CD4-positive, alpha-beta T cell (primary cell): ENCODE measurements at regions not wholly inside any gene's neighbourhood (a gene's known extent, or its start where the extent isn't known, plus 50 kb on each side); places are given as distances from the start of the nearest gene placed in this dataset.

ENCODE experiments used
- ATAC-seq: fragments of 200-7000 bp; cut with Tn5 transposase; one replicate; pipeline ENCODE4 v1.10.0; 2022; ENCODE audit warnings: mild to moderate bottlenecking; ENCODE audit not compliant: poor library complexity
- CTCF ChIA-PET: fragments of 350-600 bp; sonication (Branson Sonifier 250); formaldehyde crosslinking; loops from one replicate; lab custom pipeline; 2021; ENCODE audit warnings: antibody characterized with exemption, inconsistent platforms; lab: Charles Lee
- POLR2A ChIA-PET: fragments of 350-600 bp; sonication (Branson Sonifier 250); formaldehyde crosslinking; loops from one replicate; lab custom pipeline; 2021; ENCODE audit warnings: antibody characterized with exemption, inconsistent platforms; lab: Charles Lee
- DNase-seq, 14 experiments: peaks; one replicate each; pipeline ENCODE4 v3.0.0-alpha.2; 2013 to 2020; ENCODE audit warnings: mixed read lengths in 2 of 14
- H3K27ac ChIP-seq, 2 donors: one replicate each; pipeline versions ENCODE4 v1.5.1 to v1.7.0; 2013; ENCODE audit warnings: low read length in 2 of 2, low read depth in 1 of 2, mild to moderate bottlenecking in 1 of 2
- H3K27me3 ChIP-seq, 2 experiments: 1 replicate in 1 of 2; 2 replicates in 1 of 2; pipeline versions ENCODE4 v1.6.1 to v1.7.0; 2013; ENCODE audit warnings: low read length in 2 of 2, control low read depth in 1 of 2, mild to moderate bottlenecking in 1 of 2, moderate library complexity in 1 of 2; ENCODE audit not compliant: insufficient read depth in 2 of 2, control insufficient read depth in 1 of 2
- H3K36me3 ChIP-seq: one replicate; pipeline ENCODE4 v1.6.1; 2013; ENCODE audit warnings: low read length, control low read depth; ENCODE audit not compliant: insufficient read depth
- H3K4me1 ChIP-seq: one replicate; pipeline ENCODE4 v1.6.1; 2013; ENCODE audit warnings: low read length, control low read depth; ENCODE audit not compliant: insufficient read depth
- H3K4me3 ChIP-seq: one replicate; pipeline ENCODE4 v1.5.1; 2013; ENCODE audit warnings: mild to moderate bottlenecking, low read length, moderate library complexity
- H3K9me3 ChIP-seq, 2 experiments: 1 replicate in 1 of 2; 2 replicates in 1 of 2; pipeline versions ENCODE4 v1.6.1 to v1.7.0; 2013; ENCODE audit warnings: low read length in 2 of 2, mild to moderate bottlenecking in 2 of 2, control low read depth in 1 of 2, moderate library complexity in 1 of 2; ENCODE audit not compliant: control insufficient read depth in 1 of 2, insufficient read depth in 1 of 2
- H3K27ac Mint-ChIP-seq: one replicate; pipeline ENCODE4 v1.8.0; 2020; ENCODE audit warnings: mixed read lengths
- H3K27me3 Mint-ChIP-seq: one replicate; pipeline ENCODE4 v1.8.0; 2021; ENCODE audit warnings: mixed read lengths
- H3K36me3 Mint-ChIP-seq: one replicate; pipeline ENCODE4 v1.8.0; 2021; ENCODE audit warnings: low read depth, mixed read lengths
- H3K4me1 Mint-ChIP-seq: one replicate; pipeline ENCODE4 v1.8.0; 2021; ENCODE audit warnings: low read depth, mixed read lengths
- H3K4me3 Mint-ChIP-seq: one replicate; pipeline ENCODE4 v1.8.0; 2020; ENCODE audit warnings: mild to moderate bottlenecking, mixed read lengths
- H3K9me3 Mint-ChIP-seq: one replicate; pipeline ENCODE4 v1.8.0; 2020; ENCODE audit warnings: mixed read lengths
- intact Hi-C, 2 experiments: fragments of 100-400 bp; cut with DNase I in 1 of 2; cut with micrococcal nuclease in 1 of 2; formaldehyde crosslinking; loops; one replicate each; pipeline versions ENCODE4 v1.15.1 to v1.9.0; 2023 to 2025; cut with DNase I, micrococcal nuclease
- TF ChIP-seq, protein P1 (sequence below): fragments of 200-600 bp; IDR thresholded peaks from one replicate; pipeline ENCODE4 v1.8.0; 2022; ENCODE audit warnings: antibody characterized with exemption, mild to moderate bottlenecking

DNA sequence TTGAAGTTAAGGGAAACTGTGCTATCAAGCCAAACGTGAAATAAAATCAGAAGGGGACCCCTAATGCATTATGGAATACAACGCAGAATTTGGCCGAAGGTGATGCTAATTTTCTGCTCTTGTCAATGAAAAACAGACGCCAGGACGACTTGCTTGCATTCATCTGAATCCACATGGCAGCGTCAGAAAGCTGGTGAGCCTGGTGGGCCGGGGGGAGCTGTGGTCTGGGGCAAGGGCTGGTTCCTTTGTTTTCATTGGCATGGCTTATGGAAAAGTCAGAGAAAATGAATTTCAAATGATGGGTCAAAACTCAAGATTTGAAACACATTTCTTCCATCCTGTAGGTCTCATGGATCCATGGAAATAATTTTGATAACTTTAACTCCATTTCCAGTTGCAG lies 86.4 kb upstream of the RUNX1 start:
- no peak for DNase-seq
- Mint-ChIP-seq H3K4me1 (peaks cover 16% of the 10 kb centered on the region), H3K36me3 (no peaks in the 10 kb centered on the region), H3K4me3 (no peak overlapping the region), H3K27me3 (no peaks in the 10 kb centered on the region), H3K27ac (no peak overlapping the region), H3K9me3 (no peaks in the 10 kb centered on the region)
- Histone ChIP-seq H3K36me3 (no peaks in the 10 kb centered on the region), H3K27me3 (no peaks in the 10 kb centered on the region), H3K4me1 (peaks cover 8% of the 10 kb centered on the region), H3K4me3 (no peak overlapping the region), H3K27ac (no peak overlapping the region), H3K9me3 (no peaks in the 10 kb centered on the region)
- POLR2A ChIA-PET = no interaction called here
- intact Hi-C loops = no loop called here
- ATAC-seq = no peak
- TF ChIP-seq, protein P1, sequence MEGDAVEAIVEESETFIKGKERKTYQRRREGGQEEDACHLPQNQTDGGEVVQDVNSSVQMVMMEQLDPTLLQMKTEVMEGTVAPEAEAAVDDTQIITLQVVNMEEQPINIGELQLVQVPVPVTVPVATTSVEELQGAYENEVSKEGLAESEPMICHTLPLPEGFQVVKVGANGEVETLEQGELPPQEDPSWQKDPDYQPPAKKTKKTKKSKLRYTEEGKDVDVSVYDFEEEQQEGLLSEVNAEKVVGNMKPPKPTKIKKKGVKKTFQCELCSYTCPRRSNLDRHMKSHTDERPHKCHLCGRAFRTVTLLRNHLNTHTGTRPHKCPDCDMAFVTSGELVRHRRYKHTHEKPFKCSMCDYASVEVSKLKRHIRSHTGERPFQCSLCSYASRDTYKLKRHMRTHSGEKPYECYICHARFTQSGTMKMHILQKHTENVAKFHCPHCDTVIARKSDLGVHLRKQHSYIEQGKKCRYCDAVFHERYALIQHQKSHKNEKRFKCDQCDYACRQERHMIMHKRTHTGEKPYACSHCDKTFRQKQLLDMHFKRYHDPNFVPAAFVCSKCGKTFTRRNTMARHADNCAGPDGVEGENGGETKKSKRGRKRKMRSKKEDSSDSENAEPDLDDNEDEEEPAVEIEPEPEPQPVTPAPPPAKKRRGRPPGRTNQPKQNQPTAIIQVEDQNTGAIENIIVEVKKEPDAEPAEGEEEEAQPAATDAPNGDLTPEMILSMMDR = no peak
- CTCF ChIA-PET = no interaction called here

DNA sequence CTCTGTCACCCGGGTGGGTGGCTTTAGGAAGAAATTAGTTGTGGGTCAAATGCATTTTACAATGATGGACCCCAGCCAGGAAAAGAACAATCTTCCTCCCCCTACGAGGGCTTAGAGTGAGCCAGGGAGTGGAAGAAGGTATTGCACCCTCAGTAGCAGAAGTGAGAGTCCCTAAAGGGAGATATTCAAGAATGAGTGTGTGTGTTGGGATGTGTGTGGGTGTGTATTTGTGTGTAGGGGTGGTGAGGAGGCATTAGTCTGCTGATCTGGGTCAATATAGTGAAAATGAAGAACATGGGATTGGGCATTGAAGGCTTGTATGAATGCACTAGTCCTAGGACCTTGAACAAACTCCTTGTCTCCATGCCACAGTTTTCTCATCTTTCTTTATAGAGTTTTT lies 85.2 kb upstream of the RUNX1 start:
- H3K9me3 ChIP-seq = no peaks in the 10 kb centered on the region
- no peak overlapping the region for H3K27ac Mint-ChIP-seq
- H3K36me3 Mint-ChIP-seq = no peaks in the 10 kb centered on the region
- H3K4me1 ChIP-seq = peaks cover 8% of the 10 kb centered on the region
- no peak overlapping the region for H3K4me3 ChIP-seq
- H3K9me3 Mint-ChIP-seq = no peaks in the 10 kb centered on the region
- no peaks in the 10 kb centered on the region for H3K27me3 ChIP-seq
- H3K36me3 ChIP-seq = no peaks in the 10 kb centered on the region
- intact Hi-C loops = no loop called here
- no peak for ATAC-seq
- H3K4me3 Mint-ChIP-seq = no peak overlapping the region
- POLR2A ChIA-PET = no interaction called here
- H3K27ac ChIP-seq = no peak overlapping the region
- H3K27me3 Mint-ChIP-seq = no peaks in the 10 kb centered on the region
- H3K4me1 Mint-ChIP-seq = peaks cover 11% of the 10 kb centered on the region
- TF ChIP-seq, protein P1 = no peak
- CTCF ChIA-PET = no interaction called here
- DNase-seq = no peak

DNA sequence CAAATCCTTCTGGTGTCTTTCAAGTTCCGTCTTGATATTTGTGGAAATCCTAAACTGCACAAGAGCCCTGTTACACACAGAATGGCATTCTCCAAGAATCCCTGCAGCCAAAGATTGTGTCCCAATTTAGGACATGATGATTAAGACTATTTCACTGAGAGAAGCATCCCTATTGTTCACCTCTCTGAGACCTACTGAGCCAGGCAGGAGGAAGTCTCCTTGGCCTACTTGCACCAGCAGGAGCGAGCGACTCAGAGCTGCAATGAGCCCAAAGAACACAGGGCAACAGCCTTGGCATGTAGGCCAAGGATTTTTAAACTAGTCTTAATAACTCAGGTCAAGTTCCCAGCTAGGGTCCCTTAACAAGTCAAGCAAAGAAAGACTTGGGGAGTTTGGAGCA lies 79.4 kb upstream of the RUNX1 start:
- no peak for DNase-seq
- H3K27me3 ChIP-seq = no peaks in the 10 kb centered on the region
- TF ChIP-seq, protein P1 = no peak
- no peaks in the 10 kb centered on the region for H3K36me3 ChIP-seq
- H3K4me3 Mint-ChIP-seq = no peak overlapping the region
- no peaks in the 10 kb centered on the region for H3K27me3 Mint-ChIP-seq
- H3K27ac Mint-ChIP-seq = no peak overlapping the region
- no peaks in the 10 kb centered on the region for H3K9me3 ChIP-seq
- no peaks in the 10 kb centered on the region for H3K36me3 Mint-ChIP-seq
- H3K4me1 Mint-ChIP-seq = no peaks in the 10 kb centered on the region
- ATAC-seq = no peak
- H3K27ac ChIP-seq = no peak overlapping the region
- intact Hi-C loops = no loop called here
- H3K9me3 Mint-ChIP-seq = no peaks in the 10 kb centered on the region
- ChIA-PET POLR2A (no interaction called here), CTCF (no interaction called here)
- no peaks in the 10 kb centered on the region for H3K4me1 ChIP-seq
- no peak overlapping the region for H3K4me3 ChIP-seq
